DMS79 (cell line): ENCODE measurements at regions not wholly inside any gene's neighbourhood (a gene's known extent, or its start where the extent isn't known, plus 50 kb on each side); places are given as distances from the start of the nearest gene placed in this dataset.

ENCODE experiments used
- DNase-seq: peaks from one replicate; lab custom pipeline; 2025; lab: John Stamatoyannopoulos, UW

DNA sequence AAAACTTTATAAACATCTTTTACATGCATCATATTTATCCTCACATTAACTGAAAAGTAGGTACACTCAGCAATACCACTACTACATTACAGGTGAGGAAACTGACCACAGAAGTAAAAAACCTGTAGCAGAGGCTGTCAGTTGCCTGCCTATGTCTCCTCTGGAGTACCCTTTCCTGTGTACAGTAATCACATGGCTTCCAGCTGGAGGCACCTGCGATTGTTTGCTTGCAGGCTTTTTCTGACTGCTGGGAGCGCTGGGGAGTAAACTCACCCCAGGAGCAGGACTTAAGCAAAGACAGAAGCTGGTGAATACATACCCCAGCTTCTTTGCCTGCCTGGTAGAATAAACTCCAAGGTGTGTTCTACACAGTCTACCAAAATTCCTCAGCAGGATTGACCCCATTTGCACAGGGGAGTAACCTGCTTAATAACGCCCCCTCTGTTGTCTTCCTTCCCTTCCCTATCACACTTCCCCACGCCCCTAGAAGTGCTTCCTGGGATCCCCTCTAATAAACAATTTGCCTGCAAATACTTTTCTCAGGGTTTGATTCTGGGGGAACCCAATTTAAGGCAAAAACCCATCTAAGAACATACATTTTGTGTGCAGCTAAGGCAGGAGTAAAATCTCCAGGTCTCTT lies 138.9 kb downstream of the PTH2R start:
- DNase-seq = no peak

DNA sequence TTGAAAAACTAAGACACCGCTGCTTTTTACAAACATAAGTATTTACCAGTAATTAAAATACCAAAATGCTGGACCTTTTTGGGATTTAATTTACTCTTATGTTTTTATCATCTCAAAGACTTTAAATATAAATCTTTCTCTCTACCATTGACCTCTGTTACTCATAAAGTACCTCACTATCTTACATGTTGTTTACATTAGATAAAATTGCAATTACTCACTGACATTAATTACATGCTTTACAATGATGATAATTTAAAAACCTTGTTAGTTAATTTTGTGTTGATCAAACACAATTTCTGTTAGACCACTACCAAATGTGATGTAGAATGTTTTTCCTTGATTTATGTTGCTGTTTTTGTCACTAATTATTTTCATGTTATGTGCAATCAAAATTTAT lies 139.5 kb downstream of the PTH2R start:
- no peak for DNase-seq

DNA sequence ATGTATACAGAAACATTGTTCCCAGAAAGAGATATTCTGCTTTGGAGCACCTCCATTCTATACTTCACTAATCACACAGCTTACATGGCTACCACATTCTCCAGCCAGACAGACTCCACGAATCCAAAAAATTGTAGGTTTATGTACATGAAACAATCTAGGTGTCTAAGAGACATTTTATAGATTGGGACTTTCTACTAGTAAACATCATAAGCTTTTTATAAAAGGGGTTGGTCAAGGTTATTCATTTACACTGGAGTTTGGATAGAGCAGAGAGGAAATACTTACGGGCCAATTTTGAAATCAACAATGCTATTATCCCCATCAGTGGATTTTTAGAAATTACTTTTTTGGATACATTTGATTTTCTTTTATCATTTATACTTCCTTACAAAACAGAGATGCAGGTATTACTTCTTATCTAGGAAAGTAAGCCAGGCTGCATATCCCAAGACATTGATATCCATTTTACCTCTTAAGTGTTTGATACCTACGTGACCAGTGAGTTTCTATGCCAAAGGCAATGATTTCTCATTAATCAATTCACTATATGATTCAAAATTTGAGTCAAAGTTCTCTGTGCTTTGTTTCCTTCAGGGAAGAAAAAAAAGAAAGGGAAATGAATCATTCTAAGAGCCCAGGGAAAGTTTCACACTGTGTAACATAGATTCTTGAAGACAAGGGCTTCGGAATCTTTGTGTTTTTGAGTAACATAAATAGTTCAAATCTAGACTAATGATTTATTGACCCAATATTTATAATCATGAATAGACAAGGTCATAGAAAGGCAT lies 140.5 kb downstream of the PTH2R start:
- DNase-seq = no peak

- no peak for DNase-seq
Measured at GRCh38 chr2:208548700-208549099, 142.1 kb downstream of the PTH2R start.

- DNase-seq = no peak
Measured at GRCh38 chr2:208549546-208550158, 143.1 kb downstream of the PTH2R start.

GRCh38 chr2:208552943-208553342 lies 146.4 kb downstream of the PTH2R start:
- no peak for DNase-seq

DNA sequence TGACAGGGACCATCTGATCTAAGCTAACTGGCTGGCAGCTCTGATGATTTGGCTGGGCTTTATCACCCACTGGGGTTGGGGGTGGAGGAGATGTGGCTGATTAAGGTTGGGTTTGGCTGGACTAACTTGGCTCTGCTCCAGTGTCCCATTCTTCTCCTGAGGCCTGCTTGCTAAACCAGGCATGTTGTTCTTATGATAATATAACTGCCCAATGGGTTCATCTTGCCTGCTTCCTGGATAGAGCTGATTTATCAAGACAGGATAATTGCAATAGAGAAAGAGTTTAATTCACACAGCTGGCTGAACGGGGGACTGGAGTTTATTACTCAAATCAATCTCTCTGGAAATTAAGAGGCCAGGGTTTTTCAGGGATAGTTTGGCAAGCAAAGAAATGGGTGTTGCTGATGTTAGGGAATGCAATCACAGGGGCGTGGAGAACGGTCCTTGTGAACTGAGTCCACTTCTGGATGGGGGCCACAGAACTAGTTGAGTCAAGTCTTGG lies 150.4 kb downstream of the PTH2R start:
- no peak for DNase-seq

DNA sequence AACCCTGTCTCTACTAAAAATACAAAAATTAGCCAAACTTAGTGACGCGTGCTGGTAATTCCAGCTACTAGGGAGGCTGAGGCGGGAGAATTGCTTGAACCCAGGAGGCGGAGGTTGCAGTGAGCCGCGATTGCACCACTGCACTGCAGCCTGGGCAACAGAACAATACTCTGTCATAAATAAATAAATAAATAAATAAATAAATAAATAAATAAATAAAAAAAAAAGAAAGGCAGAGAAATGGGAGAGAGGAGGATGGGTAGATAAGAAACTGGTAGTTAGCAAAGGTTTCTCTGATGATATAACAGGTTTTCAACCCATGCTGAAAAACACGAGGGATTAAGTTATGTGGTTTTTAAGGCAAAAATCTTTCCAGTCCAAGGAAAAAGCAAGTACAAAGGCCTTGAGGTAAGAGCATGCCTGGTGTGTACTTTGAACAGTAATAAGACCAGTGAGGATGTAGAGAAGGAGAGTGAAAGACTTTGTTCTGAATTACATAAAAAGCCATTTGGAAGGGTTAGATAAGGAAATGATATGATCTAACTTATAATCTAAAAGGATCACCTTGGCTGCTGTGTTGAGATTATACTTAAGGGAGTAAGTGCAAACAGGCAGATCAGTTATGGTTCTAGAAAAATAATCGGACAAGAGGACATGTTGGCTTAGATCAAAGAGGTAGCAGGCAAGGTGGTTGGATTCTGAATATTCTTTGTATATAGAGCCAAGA lies 159.3 kb downstream of the PTH2R start:
- no peak for DNase-seq

GRCh38 chr2:208568203-208568602 lies 161.6 kb downstream of the PTH2R start:
- no peak for DNase-seq

DNA sequence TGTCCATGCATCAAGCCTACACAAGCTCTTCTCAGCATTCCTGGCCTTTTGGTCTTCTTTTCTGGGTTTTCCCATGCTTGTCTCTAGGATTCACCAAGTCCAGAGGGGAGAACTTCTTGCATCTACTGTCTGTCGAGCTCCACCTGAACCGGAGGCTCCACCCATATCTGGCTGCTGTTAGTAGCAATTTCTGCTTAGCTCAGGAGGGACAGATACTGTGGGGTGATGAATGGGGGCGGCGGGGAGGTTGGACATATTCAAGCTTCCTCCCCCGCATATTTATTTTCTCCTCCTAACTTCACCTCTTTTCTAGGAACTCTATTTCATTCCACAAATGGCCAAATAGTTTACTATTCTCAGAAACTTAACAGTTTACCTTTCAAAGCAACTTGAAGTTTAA lies 163.5 kb downstream of the PTH2R start:
- no peak for DNase-seq

DNA sequence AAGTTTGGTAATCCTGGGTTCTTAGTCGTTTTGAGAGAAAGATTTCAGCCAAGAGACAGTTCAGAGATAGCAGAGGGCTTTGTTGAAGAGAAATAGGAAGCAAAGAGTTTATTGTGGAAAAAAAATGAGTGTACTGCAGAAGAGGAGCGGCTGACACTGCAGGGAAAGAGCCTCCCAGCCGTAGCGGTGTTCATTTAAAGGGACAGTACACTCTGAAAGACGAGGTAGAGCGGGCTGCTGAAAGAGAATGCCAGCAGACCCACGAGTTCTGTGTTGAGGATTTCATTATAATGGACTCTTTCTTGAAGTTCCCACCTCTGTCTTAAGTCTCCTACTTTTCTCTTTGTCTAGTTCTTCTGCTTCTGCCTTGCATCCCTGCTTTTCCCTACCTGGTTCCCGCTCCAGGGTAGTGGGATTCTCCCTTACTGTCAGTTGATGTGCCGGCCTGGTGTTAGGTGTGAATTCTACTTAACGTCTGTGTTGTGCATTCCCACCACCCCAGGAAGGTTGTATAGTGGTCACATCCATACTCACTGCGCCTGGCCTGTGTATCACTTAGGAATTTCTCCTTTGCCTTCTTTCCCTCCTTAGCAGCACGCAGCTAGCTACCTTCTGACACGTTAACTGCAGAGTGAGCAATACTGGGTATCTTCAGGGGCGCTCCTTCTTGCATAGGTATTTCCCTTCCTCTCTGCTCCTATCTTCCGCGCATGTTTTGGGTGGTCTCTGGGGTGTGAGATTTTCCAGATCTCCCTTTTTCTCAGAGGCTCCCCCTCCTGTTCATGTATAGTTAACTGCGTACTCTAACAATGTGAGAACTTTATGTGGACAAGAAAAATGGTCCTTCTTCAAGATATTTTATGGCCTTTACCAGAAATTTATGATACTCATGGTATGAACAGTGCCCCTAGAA lies 164.5 kb downstream of the PTH2R start:
- no peak for DNase-seq

DNA sequence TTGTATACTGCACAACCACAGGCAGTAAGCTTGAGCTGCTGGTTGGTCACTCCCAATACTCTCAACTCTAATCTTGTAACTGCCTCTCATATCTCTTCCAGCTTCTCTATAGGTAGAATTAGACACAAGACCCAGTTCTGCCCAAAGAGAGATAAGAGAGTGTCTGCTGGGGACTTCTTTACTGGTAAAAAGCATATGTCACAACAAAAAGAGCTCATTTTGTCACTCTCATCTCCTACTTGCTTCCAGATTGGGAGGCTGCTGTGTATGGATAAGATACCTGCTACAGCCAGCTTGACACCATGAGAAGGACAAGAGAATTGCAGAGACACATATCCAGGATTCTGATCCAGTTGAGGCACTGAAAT lies 165.2 kb downstream of the PTH2R start:
- no peak for DNase-seq

GRCh38 chr2:208573569-208573968 lies 167.0 kb downstream of the PTH2R start:
- no peak for DNase-seq

DNA sequence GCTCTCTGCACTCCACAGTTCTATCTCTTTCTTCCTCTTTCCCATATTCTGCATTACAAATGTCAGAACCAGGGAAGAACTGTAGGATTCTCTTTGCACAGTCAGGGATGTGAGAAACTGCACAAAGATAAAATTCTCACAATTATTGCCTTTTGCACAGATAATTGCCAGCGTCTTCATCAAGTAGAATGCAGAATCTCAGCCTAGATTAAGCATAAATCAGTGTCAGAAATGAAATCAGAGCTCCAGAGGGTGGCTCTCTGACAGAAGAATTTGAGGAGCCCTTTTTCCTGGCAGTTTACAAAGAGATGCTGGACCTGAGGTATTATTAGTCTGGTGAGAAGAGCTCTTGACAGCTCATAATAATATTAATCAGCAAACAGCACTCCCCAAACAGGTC lies 173.1 kb downstream of the PTH2R start:
- no peak for DNase-seq

DNA sequence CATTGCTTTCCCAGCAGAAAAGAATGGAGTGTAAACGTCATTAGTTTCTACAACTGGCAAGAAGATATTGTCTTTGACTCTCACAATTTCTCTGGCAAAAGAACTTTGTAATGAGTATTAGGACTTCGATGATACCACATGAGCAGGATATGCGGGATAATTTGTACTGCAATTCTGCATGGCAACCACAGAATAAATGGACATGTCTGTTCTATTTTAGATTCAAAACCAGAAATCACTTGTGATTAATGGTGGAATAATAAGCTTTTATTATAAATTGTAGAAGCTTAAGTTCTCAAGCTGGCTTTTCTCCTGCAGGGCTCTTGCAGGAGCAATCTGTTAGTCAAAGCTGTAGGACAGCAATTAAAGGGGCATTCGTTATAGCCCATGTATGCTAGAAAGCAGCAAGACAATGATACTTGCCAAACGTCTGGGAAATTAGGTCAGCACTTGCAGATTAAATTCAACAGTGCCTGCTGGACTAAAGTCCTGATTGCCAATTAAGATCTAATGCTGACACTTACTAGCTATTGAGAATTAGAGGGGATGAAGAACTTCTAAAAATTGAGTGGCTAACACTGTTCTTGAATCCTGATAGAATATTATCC lies 177.9 kb downstream of the PTH2R start:
- no peak for DNase-seq

GRCh38 chr2:208586516-208586915 lies 179.9 kb downstream of the PTH2R start:
- no peak for DNase-seq

DNA sequence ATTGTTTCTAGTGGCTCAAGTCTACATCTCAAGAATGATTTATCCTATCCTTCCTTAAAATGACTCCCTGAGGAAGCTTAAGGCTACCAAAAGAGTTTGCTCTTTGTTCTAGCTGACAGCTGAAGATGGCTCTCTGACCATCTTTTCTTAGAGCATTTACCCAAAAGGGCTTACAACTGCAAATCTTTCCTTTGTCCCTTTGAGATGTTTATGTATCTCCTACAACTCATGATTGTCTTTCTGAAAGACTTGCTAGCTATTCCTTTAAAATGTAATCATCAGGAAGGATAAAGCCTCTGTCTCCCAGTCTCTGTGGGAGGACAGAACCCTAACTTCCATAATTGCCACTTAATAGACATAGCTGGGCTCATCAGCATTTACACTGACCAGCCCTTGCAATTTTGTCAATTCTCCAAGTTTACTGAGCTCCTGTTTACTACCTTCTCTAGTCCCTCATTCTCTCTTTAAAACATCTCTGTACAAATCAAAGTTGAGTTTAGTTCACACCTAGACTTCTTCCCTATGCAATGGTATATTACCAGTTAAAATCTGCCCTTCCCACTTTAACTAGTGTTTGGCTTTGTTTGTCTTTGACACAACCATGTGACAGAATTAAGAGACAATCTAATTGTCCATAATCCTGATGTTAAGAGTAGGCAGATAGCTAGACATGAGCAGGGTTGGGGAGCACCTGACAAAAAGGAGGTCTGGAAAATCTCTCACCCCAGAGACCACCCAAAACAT lies 188.2 kb downstream of the PTH2R start:
- no peak for DNase-seq

DNA sequence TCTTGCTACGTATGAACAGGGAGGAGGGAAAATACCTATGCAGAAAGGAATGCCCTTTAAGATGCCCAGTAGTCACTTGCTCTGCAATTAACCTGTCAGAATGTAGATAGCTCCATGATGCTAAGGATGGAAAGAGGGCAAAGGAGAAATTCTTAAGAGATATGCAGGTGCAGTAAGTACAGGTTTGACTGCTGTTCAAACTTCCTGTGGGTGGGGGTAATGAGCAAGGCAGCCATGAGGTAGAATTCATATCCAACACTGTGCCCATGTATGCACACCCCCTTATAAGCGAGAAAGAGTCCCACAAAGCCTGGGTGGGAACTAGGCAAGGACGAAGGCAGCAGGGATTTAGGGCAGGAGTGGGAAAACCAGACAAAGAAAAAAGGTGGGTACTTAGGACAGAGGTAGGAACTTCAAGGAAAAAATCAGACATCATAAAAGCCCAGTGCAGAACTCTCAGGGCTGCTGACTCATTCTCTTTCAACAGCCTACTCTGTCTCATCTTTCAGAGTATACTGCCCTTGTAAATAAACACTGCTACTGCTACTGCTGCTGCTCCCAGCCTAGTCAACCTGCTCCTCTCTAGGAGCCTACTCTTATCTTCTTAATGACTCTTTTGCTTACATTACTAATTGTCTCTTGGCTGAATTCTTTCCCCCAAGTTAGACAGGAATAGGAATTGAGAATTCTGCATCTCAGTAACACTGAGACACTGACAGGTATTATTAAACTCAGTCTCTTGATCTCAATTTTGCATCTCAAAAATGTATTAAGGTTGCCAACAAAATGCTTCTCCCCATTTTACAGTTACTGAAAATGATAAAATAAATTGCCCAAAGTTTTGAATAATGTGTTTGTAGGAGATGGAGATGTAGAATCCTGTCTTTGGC lies 189.0 kb downstream of the PTH2R start:
- no peak for DNase-seq

DNA sequence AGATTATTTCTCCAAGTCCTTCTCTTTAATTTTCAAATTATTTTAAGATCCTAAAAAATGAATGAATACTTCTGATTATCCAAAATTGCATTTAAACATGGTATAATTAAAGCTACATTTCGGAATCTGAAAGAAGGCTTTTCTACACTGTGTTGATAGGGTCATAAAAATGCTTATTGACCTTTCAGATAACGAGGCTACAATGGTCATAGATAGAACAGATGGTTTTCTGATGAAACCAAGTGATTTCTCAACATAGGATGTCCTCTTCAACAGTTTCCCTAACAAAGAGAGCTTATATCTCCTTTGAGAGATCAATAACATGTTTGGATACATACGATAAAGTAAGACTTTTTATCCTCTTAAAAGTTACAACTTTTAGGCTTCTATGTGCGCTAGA lies 201.1 kb downstream of the PTH2R start:
- no peak for DNase-seq
